ENCODE measurements at regions not wholly inside any gene's neighbourhood (a gene's known extent, or its start where the extent isn't known, plus 50 kb on each side); places are given as distances from the start of the nearest gene placed in this dataset.

DNA sequence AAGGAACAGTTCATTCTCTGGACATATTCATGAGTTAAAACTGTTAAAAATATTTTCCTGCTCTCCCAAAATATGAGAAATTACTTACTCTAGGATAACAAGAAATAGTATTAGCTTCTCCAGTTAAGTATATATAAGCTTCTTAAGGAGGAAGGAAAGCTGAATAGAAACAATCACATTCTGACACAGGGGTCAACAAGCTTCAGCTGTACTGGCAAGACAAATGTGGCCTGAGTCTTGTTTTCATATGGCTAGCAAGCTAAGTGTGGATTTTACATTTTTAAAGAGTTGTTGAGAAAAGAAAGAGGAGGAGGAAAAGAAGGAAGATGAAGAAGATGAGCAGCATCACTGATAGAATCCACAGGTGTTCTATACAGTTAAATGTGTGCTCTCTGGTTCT is 313.8 kb downstream of the ZPLD1 start (continued):
- TF ChIP-seq POU5F1 (IDR thresholded peaks at IDR 0.05; ENCODE audit: low read depth, low read length) (no peak), TEAD4 (IDR thresholded peaks at IDR 0.05; ENCODE audit: low read depth, low read length) (no peak), RBBP5 (IDR thresholded peaks at IDR 0.05; ENCODE audit: borderline replicate concordance, low read depth, low read length) (no peak), POLR2AphosphoS5 (IDR thresholded peaks at IDR 0.05; ENCODE audit: low read depth, low read length) (no peak)
- TF ChIP-seq, protein P1, sequence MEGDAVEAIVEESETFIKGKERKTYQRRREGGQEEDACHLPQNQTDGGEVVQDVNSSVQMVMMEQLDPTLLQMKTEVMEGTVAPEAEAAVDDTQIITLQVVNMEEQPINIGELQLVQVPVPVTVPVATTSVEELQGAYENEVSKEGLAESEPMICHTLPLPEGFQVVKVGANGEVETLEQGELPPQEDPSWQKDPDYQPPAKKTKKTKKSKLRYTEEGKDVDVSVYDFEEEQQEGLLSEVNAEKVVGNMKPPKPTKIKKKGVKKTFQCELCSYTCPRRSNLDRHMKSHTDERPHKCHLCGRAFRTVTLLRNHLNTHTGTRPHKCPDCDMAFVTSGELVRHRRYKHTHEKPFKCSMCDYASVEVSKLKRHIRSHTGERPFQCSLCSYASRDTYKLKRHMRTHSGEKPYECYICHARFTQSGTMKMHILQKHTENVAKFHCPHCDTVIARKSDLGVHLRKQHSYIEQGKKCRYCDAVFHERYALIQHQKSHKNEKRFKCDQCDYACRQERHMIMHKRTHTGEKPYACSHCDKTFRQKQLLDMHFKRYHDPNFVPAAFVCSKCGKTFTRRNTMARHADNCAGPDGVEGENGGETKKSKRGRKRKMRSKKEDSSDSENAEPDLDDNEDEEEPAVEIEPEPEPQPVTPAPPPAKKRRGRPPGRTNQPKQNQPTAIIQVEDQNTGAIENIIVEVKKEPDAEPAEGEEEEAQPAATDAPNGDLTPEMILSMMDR (IDR thresholded peaks at IDR 0.05; ENCODE audit: control extremely low read depth in 1 of 3, insufficient read depth in 1 of 3, low read depth in 1 of 3, low read length in 3 of 3), result no peak
